SK-N-SH (cell line): ENCODE measurements at regions not wholly inside any gene's neighbourhood (a gene's known extent, or its start where the extent isn't known, plus 50 kb on each side); places are given as distances from the start of the nearest gene placed in this dataset.
"Not testable (repeated sequence)": the region's sequence is repeated elsewhere in the genome, so short reads cannot be mapped to it uniquely, and the experiment has no call there.

ENCODE experiments used
- GABPA ChIP-seq: IDR thresholded peaks from 2 replicates; pipeline ENCODE4 v1.4.0; 2012; ENCODE audit warnings: low read depth, mild to moderate bottlenecking
- RAD21 ChIP-seq: IDR thresholded peaks from 2 replicates; pipeline ENCODE4 v1.6.1; 2012; ENCODE audit warnings: mild to moderate bottlenecking, low read length
- RFX5 ChIP-seq: IDR thresholded peaks from 2 replicates; pipeline ENCODE4 v1.6.1; 2012; ENCODE audit warnings: mild to moderate bottlenecking, improper control_type of control experiment, low read length
- TF ChIP-seq, protein P1 (sequence below): fragments of 200-600 bp; sonication (generic); IDR thresholded peaks from 2 replicates; pipeline ENCODE4 v1.6.1; 2017; ENCODE audit warnings: antibody characterized with exemption, mild to moderate bottlenecking, moderate library complexity

GRCh38 chr14:106334428-106335109 is 808.2 kb downstream of the TMEM121 start:
- not testable (repeated sequence) for TF ChIP-seq RFX5, RAD21, GABPA
- TF ChIP-seq, protein P1, sequence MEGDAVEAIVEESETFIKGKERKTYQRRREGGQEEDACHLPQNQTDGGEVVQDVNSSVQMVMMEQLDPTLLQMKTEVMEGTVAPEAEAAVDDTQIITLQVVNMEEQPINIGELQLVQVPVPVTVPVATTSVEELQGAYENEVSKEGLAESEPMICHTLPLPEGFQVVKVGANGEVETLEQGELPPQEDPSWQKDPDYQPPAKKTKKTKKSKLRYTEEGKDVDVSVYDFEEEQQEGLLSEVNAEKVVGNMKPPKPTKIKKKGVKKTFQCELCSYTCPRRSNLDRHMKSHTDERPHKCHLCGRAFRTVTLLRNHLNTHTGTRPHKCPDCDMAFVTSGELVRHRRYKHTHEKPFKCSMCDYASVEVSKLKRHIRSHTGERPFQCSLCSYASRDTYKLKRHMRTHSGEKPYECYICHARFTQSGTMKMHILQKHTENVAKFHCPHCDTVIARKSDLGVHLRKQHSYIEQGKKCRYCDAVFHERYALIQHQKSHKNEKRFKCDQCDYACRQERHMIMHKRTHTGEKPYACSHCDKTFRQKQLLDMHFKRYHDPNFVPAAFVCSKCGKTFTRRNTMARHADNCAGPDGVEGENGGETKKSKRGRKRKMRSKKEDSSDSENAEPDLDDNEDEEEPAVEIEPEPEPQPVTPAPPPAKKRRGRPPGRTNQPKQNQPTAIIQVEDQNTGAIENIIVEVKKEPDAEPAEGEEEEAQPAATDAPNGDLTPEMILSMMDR: not testable (repeated sequence)
